Effector memory CD4-positive, alpha-beta T cell (primary cell): ENCODE measurements at regions not wholly inside any gene's neighbourhood (a gene's known extent, or its start where the extent isn't known, plus 50 kb on each side); places are given as distances from the start of the nearest gene placed in this dataset.

Experiments used
- DNase-seq, 3 donors: peaks; one replicate each; pipeline ENCODE4 v3.0.0-alpha.2; 2020
- H3K27ac ChIP-seq: 2 replicates; pipeline ENCODE4 v1.7.0; 2013; ENCODE audit warnings: mild to moderate bottlenecking, low read length, moderate library complexity; ENCODE audit not compliant: insufficient read depth, poor library complexity, severe bottlenecking
- H3K27me3 ChIP-seq: replicated peaks from 2 replicates; pipeline ENCODE4 v1.7.0; 2013; ENCODE audit warnings: mild to moderate bottlenecking, low read length; ENCODE audit not compliant: insufficient read depth, control insufficient read depth, poor library complexity, severe bottlenecking
- H3K36me3 ChIP-seq: 2 replicates; pipeline ENCODE4 v1.7.0; 2013; ENCODE audit warnings: mild to moderate bottlenecking, low read length, moderate library complexity; ENCODE audit not compliant: control insufficient read depth, insufficient read depth
- H3K4me1 ChIP-seq: 2 replicates; pipeline ENCODE4 v1.7.0; 2013; ENCODE audit warnings: low read length, mild to moderate bottlenecking; ENCODE audit not compliant: control insufficient read depth, insufficient read depth, poor library complexity, severe bottlenecking
- H3K4me3 ChIP-seq: 2 replicates; pipeline ENCODE4 v1.7.0; 2013; ENCODE audit warnings: low read length, low read depth, mild to moderate bottlenecking; ENCODE audit not compliant: insufficient read depth, poor library complexity, severe bottlenecking
- H3K9me3 ChIP-seq: 2 replicates; pipeline ENCODE4 v1.7.0; 2013; ENCODE audit warnings: mild to moderate bottlenecking, low read length, moderate library complexity; ENCODE audit not compliant: control insufficient read depth

- Histone ChIP-seq H3K27ac (no peak overlapping the region), H3K4me1 (no peaks in the 10 kb centered on the region), H3K36me3 (no peaks in the 10 kb centered on the region), H3K9me3 (no peaks in the 10 kb centered on the region), H3K4me3 (no peak overlapping the region), H3K27me3 (no peaks in the 10 kb centered on the region)
- no peak for DNase-seq
These were observed 107.1 kb upstream of the UQCRFS1 start for GRCh38 chr19:29320086-29320485.

DNA sequence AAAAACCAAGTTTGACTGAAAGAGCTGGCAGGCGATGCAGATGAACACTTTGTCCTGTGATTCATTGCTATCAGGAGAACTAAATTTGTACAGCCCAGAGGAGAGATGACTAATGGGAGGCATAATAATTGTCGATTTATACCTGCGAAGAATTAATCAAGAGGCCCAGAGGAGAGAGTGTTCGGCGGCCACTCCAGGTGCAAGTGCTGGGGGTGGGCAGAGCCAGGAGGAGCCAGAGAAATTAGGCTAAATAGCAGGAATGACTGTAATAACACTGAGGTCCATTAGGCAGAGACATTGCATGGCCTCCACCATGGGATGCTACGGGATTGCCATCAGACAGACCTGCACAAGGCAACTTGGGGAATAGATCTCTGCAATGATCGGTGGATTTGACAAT lies 107.7 kb upstream of the UQCRFS1 start:
- no peak overlapping the region for H3K4me3 ChIP-seq
- H3K27ac ChIP-seq: no peak overlapping the region
- H3K36me3 ChIP-seq: no peaks in the 10 kb centered on the region
- H3K9me3 ChIP-seq: no peaks in the 10 kb centered on the region
- no peak for DNase-seq
- H3K27me3 ChIP-seq: no peaks in the 10 kb centered on the region
- no peaks in the 10 kb centered on the region for H3K4me1 ChIP-seq

- DNase-seq: no peak
- H3K27ac ChIP-seq: no peak overlapping the region
- H3K27me3 ChIP-seq: no peaks in the 10 kb centered on the region
- H3K4me3 ChIP-seq: no peak overlapping the region
- H3K4me1 ChIP-seq: no peaks in the 10 kb centered on the region
- no peaks in the 10 kb centered on the region for H3K36me3 ChIP-seq
- no peaks in the 10 kb centered on the region for H3K9me3 ChIP-seq
These were observed 108.2 kb upstream of the UQCRFS1 start for GRCh38 chr19:29321116-29321515.

DNA sequence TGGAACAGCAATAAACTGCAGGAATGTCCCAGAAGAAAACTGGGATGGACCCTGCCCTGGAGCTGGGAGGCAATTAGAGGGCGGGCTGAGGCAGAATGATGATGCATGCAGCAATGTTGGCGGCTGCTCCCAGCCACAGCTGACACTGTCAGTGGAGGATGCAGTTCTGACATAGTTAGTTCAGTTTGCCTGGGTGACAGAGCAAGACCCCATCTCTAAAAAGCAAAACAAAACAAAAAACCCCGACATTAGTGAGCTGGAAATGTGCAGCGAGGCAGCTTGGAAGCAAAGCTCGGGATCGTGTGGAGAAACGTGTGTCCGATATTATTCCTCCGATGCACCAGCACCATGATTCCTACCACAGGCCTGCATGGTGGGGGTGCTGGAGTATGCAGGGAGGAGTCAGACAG lies 110.1 kb upstream of the UQCRFS1 start:
- no peaks in the 10 kb centered on the region for H3K36me3 ChIP-seq
- no peaks in the 10 kb centered on the region for H3K4me1 ChIP-seq
- H3K4me3 ChIP-seq: no peak overlapping the region
- H3K27me3 ChIP-seq: no peaks in the 10 kb centered on the region
- H3K9me3 ChIP-seq: no peaks in the 10 kb centered on the region
- DNase-seq: no peak
- no peak overlapping the region for H3K27ac ChIP-seq

- Histone ChIP-seq H3K4me1 (no peaks in the 10 kb centered on the region), H3K27me3 (no peaks in the 10 kb centered on the region), H3K9me3 (no peaks in the 10 kb centered on the region), H3K27ac (no peak overlapping the region), H3K36me3 (no peaks in the 10 kb centered on the region), H3K4me3 (no peak overlapping the region)
- no peak for DNase-seq
These were observed 110.7 kb upstream of the UQCRFS1 start for GRCh38 chr19:29323440-29324290.

DNA sequence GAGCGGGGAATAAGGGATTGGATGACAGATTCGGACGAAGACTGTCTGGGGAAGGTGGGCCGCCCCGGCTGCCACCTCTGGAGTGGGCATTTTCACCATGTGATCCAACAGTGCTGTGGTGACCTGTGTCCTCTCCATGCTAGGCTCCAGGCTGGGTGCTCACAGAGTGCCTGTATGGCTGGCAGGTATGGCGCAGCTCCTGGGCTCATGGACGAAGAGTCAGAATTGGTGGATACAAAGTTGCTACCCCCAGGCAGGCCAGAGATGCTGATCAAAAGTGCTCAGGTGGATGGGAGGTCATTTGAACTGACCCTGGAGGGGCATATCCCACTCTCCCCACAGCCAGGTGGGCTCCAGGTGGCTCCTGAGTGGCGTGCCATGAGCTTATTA lies 111.3 kb upstream of the UQCRFS1 start:
- H3K27ac ChIP-seq: no peak overlapping the region
- no peaks in the 10 kb centered on the region for H3K36me3 ChIP-seq
- no peaks in the 10 kb centered on the region for H3K4me1 ChIP-seq
- no peaks in the 10 kb centered on the region for H3K9me3 ChIP-seq
- H3K27me3 ChIP-seq: no peaks in the 10 kb centered on the region
- no peak overlapping the region for H3K4me3 ChIP-seq
- no peak for DNase-seq

- no peak for DNase-seq
- Histone ChIP-seq H3K27ac (no peak overlapping the region), H3K27me3 (no peaks in the 10 kb centered on the region), H3K36me3 (no peaks in the 10 kb centered on the region), H3K9me3 (no peaks in the 10 kb centered on the region), H3K4me3 (no peak overlapping the region), H3K4me1 (no peaks in the 10 kb centered on the region)
These were observed 111.8 kb upstream of the UQCRFS1 start for GRCh38 chr19:29324717-29325116.

DNA sequence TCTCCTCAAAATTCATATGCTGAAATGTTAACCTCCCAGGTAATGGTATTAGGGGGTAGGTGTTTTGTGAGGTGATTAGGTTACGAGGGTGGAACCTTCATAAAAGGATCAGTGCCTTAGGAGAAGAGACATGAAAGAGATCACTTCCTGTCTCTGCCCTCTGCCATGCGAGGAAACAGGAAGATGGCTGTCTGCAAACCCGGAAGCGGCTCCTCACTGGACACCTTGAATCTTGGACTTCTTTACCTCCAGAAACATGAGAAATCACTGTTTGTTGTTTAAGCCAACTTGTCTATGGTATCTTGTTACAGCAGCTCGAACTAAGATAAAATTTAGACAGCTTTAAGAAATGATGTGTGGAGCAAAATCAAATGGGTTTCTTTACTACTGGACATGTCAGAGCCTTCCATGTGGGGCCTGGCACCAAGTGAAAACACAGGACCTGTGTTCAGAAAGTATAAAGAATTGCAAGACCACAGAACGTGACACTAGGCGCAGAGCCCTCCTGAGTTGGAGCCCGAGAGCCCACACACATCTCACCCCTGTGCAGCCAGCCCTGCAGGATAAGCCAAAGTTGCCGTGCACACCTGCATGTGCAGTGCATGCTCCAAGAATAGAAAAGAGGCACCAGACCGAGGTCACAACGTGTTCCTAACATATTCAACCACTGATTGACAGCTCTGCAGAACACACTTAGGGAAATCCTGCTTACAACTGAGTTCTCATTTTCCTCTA lies 112.5 kb upstream of the UQCRFS1 start:
- H3K9me3 ChIP-seq: no peaks in the 10 kb centered on the region
- H3K27me3 ChIP-seq: no peaks in the 10 kb centered on the region
- no peak for DNase-seq
- H3K27ac ChIP-seq: no peak overlapping the region
- no peak overlapping the region for H3K4me3 ChIP-seq
- H3K4me1 ChIP-seq: no peaks in the 10 kb centered on the region
- H3K36me3 ChIP-seq: no peaks in the 10 kb centered on the region

DNA sequence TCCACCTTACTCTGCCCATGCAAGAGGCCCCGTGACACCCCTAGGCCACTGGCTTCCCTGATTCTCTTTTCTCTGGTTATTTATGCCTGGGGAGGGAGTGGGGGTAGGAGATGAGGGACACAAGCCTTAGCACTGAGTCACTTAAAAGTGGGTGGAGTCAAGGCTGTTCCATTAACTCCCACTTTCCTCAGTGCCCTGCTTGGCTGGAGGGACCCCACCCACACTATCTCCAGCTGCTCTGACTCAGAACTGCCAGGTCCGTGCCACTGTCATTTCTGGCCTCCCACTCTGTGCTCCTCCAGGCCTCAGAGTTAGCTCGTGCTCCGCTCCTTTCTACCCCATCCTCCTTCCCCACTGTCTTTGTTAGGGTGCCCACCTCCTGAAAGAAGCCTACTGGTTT lies 113.4 kb upstream of the UQCRFS1 start:
- H3K9me3 ChIP-seq: no peaks in the 10 kb centered on the region
- no peak overlapping the region for H3K27ac ChIP-seq
- DNase-seq: no peak
- H3K36me3 ChIP-seq: no peaks in the 10 kb centered on the region
- H3K4me1 ChIP-seq: no peaks in the 10 kb centered on the region
- no peaks in the 10 kb centered on the region for H3K27me3 ChIP-seq
- H3K4me3 ChIP-seq: no peak overlapping the region
